ENCODE measurements at regions not wholly inside any gene's neighbourhood (a gene's known extent, or its start where the extent isn't known, plus 50 kb on each side); places are given as distances from the start of the nearest gene placed in this dataset.

- DNase-seq: no peak
These were observed 188.9 kb downstream of the CXCL12 start for GRCh38 chr10:44196008-44196320.

- DNase-seq: peak in 1 of 2 donors; percentile 31
These were observed 189.5 kb downstream of the CXCL12 start for GRCh38 chr10:44195112-44196007.

GRCh38 chr10:44194435-44194834 is 190.5 kb downstream of the CXCL12 start:
- no peak for DNase-seq

GRCh38 chr10:44193567-44194220 is 191.2 kb downstream of the CXCL12 start:
- no peak for DNase-seq

GRCh38 chr10:44193166-44193565 is 191.7 kb downstream of the CXCL12 start:
- DNase-seq: no peak

GRCh38 chr10:44192435-44192834 is 192.5 kb downstream of the CXCL12 start:
- no peak for DNase-seq

- no peak for DNase-seq
These were observed 194.4 kb downstream of the CXCL12 start for GRCh38 chr10:44190541-44190940.

GRCh38 chr10:44186821-44187220 is 198.1 kb downstream of the CXCL12 start:
- DNase-seq: no peak

- no peak for DNase-seq
These were observed 198.7 kb downstream of the CXCL12 start for GRCh38 chr10:44186150-44186549.

- no peak for DNase-seq
These were observed 199.6 kb downstream of the CXCL12 start for GRCh38 chr10:44185315-44185666.

- no peak for DNase-seq
These were observed 200.1 kb downstream of the CXCL12 start for GRCh38 chr10:44184633-44185314.

GRCh38 chr10:44183667-44184632 is 200.9 kb downstream of the CXCL12 start:
- DNase-seq: no peak

- DNase-seq: no peak
These were observed 202.0 kb downstream of the CXCL12 start for GRCh38 chr10:44182909-44183308.

GRCh38 chr10:44180321-44181168 is 204.4 kb downstream of the CXCL12 start:
- no peak for DNase-seq

GRCh38 chr10:44178856-44179255 is 206.0 kb downstream of the CXCL12 start:
- no peak for DNase-seq

GRCh38 chr10:44178281-44178680 is 206.6 kb downstream of the CXCL12 start:
- no peak for DNase-seq

GRCh38 chr10:44177610-44178009 is 207.3 kb downstream of the CXCL12 start:
- DNase-seq: no peak

- no peak for DNase-seq
These were observed 208.6 kb downstream of the CXCL12 start for GRCh38 chr10:44176311-44176710.

GRCh38 chr10:44173608-44173894 is 211.3 kb downstream of the CXCL12 start:
- no peak for DNase-seq

- DNase-seq: no peak
These were observed 211.9 kb downstream of the CXCL12 start for GRCh38 chr10:44172883-44173607.

- DNase-seq: no peak
These were observed 213.1 kb downstream of the CXCL12 start for GRCh38 chr10:44171765-44172164.
